ENCODE measurements at regions not wholly inside any gene's neighbourhood (a gene's known extent, or its start where the extent isn't known, plus 50 kb on each side); places are given as distances from the start of the nearest gene placed in this dataset.

DNA sequence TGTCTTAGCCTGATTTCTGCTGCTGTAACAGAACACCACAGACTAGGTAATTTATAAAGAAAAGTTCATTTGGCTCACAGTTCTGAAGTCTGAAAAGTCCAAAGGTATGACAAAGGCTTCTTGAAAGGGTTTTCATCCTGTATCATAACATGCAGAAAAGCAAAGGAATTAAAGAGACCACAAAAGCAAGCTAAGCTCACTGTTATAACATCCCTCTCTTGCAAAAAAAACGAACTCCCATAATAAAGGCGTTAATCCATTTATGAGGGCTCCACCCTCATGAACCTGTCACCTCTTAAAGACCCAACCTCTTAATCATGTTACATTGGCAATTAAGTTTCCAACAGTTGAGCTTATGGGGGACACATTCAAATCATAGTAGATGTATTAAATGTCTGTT, 197.9 kb downstream of the PLOD2 start:
- TF ChIP-seq CTCF (IDR thresholded peaks at IDR 0.05) = no peak

DNA sequence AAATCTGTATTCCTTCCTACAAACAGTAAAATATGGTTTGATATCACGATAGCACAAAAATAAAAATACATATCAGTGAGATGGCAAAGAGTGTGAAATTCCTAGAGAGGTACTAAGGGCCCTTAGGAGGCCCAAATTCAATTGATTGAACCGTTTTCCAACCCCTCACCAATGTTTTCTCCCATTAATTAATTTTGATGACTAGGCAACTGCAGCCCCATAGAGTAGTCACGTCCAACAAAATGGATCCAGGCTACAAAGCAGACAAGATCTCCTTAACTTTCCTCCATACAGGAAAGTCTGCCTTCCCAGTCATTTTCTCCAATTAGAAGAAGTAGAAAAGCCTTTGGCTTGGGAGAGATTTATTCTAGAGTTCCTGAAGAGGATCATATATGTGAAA, 193.9 kb downstream of the PLOD2 start:
- DNase-seq = no peak
- no peaks in the 10 kb centered on the region for H3K9me3 ChIP-seq
- no peak overlapping the region for H3K4me3 ChIP-seq
- no peaks in the 10 kb centered on the region for H3K36me3 ChIP-seq
- no peak for TF ChIP-seq EP300 (IDR thresholded peaks at IDR 0.05)
- no peak for TF ChIP-seq POLR2AphosphoS5 (IDR thresholded peaks at IDR 0.05)
- no peak for TF ChIP-seq POLR2A (IDR thresholded peaks at IDR 0.05)
- TF ChIP-seq CTCF (IDR thresholded peaks at IDR 0.05) = no peak
- H3K27ac ChIP-seq = no peak overlapping the region
- peaks cover 0 to 11% (median 1%) of the 10 kb centered on the region in 4 donors for H3K4me1 ChIP-seq
- intact Hi-C loops (cut with DNase I) = no loop called here
- no peaks in the 10 kb centered on the region for H3K27me3 ChIP-seq
- 60 to 72% methylated on average over 3 of the region's 3 CpGs for WGBS, 2 donors

More for the DNA sequence above, 197.9 kb downstream of the PLOD2 start:
- intact Hi-C loops (cut with DNase I) = no loop called here
- Histone ChIP-seq H3K36me3 (no peaks in the 10 kb centered on the region), H3K27me3 (no peaks in the 10 kb centered on the region), H3K4me1 (peaks cover 0 to 5% (median 0%) of the 10 kb centered on the region in 4 donors), H3K27ac (no peak overlapping the region), H3K9me3 (no peaks in the 10 kb centered on the region), H3K4me3 (no peak overlapping the region)
- WGBS, 2 donors = 22 to 53% methylated on average over 2 of the region's 2 CpGs
- DNase-seq = no peak

DNA sequence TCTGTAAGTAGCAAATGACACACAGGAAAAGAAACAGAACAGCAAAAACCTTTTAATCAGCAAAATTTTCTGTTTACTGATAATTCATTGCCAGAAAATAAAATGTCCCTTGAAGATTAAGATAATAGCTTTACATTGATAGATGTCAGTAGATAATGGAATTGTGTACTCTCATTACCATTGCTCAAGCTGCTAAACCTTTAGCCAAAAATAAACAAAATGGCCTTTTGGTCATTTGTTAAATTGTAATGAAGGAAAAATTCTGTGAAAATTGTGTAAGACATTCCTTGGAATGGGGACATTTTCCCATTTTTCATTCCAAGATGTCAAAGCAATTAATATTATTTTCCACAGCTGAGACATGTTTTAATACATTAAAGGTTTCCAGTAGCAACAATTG, 189.8 kb downstream of the PLOD2 start:
- Histone ChIP-seq H3K4me1 (peaks cover 0 to 14% (median 2%) of the 10 kb centered on the region in 4 donors), H3K4me3 (no peak overlapping the region), H3K27me3 (no peaks in the 10 kb centered on the region), H3K27ac (no peak overlapping the region), H3K36me3 (no peaks in the 10 kb centered on the region), H3K9me3 (no peaks in the 10 kb centered on the region)
- TF ChIP-seq EP300 (IDR thresholded peaks at IDR 0.05) = no peak
- no peak for TF ChIP-seq POLR2AphosphoS5 (IDR thresholded peaks at IDR 0.05)
- no peak for TF ChIP-seq POLR2A (IDR thresholded peaks at IDR 0.05)
- TF ChIP-seq CTCF (IDR thresholded peaks at IDR 0.05) = no peak
- DNase-seq = no peak
- intact Hi-C loops (cut with DNase I) = no loop called here

DNA sequence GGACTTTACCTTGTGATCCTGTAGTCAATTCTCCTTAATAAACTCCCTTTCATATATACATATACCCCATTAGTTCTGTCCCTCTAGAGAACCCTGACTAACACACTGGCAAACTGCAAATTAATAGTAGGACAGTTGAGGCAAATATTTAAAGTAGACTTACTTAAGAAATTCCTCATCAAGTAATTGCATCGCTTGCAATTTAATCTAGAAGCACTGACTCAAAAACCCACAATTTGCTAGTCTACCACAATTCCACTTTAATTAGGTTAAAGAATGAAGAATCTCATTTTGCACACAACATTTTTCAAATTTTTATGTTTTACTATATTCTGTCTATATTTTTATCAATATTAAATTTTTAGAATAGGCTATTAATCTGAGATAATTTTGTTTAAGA, 188.1 kb downstream of the PLOD2 start:
- no peak for DNase-seq
- intact Hi-C loops (cut with DNase I) = no loop called here
- TF ChIP-seq CTCF (IDR thresholded peaks at IDR 0.05) (no peak), POLR2AphosphoS5 (IDR thresholded peaks at IDR 0.05) (no peak), POLR2A (IDR thresholded peaks at IDR 0.05) (no peak), EP300 (IDR thresholded peaks at IDR 0.05) (no peak)
- no peak overlapping the region for H3K4me3 ChIP-seq
- no peaks in the 10 kb centered on the region for H3K9me3 ChIP-seq
- H3K27ac ChIP-seq = no peak overlapping the region
- H3K27me3 ChIP-seq = no peaks in the 10 kb centered on the region
- 89 to 93% methylated on average over 1 of the region's 1 CpG for WGBS, 2 donors
- peaks cover 0 to 14% (median 2%) of the 10 kb centered on the region in 4 donors for H3K4me1 ChIP-seq
- no peaks in the 10 kb centered on the region for H3K36me3 ChIP-seq

DNA sequence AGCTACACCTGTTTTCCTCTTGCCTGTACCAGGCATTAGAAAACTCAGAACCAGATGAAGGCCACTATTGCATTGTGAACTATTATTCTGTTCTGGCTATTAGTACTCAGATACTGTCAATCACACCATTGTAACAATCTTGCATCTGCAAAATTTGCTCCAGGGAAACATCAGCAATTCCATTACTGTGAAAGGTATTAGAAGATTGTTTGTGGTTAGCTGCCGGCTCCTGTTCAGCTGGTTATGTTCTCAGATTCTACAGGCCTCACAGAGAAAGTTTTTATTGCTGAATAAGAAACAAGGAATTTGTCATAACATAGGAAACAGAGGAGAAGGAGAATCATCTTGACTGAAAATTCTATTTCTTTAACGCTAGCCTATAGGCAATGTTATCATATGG, 179.9 kb downstream of the PLOD2 start:
- intact Hi-C loops (cut with DNase I) = no loop called here
- TF ChIP-seq POLR2A (IDR thresholded peaks at IDR 0.05) (no peak), EP300 (IDR thresholded peaks at IDR 0.05) (no peak)
- H3K27ac ChIP-seq = no peak overlapping the region
- no peaks in the 10 kb centered on the region for H3K27me3 ChIP-seq
- H3K36me3 ChIP-seq = no peaks in the 10 kb centered on the region
- DNase-seq = no peak
- no peaks in the 10 kb centered on the region for H3K9me3 ChIP-seq
- H3K4me1 ChIP-seq = peaks cover 0 to 8% (median 0%) of the 10 kb centered on the region in 4 donors
- no peak overlapping the region for H3K4me3 ChIP-seq
- 89% methylated on average over 2 of the region's 2 CpGs for WGBS, 2 donors

Measured in sigmoid colon (tissue), 6 donors.